GM19023 (cell line): ENCODE measurements at regions not wholly inside any gene's neighbourhood (a gene's known extent, or its start where the extent isn't known, plus 50 kb on each side); places are given as distances from the start of the nearest gene placed in this dataset.

Experiments used
- ATAC-seq: cut with Tn5 transposase; IDR thresholded peaks from one replicate; pipeline ENCODE4 v1.9.1; 2021; ENCODE audit warnings: mild to moderate bottlenecking, moderate library complexity; ENCODE audit not compliant: unreplicated experiment

- ATAC-seq = no peak
Observed at GRCh38 chr3:25306066-25306465, 122.0 kb upstream of the RARB start.

- no peak for ATAC-seq
Observed at GRCh38 chr3:25306705-25307104, 121.4 kb upstream of the RARB start.

- no peak for ATAC-seq
Observed at GRCh38 chr3:25313286-25313685, 114.8 kb upstream of the RARB start.

GRCh38 chr3:25324954-25325655, 103.0 kb upstream of the RARB start:
- no peak for ATAC-seq

GRCh38 chr3:25335356-25335755, 92.7 kb upstream of the RARB start:
- ATAC-seq = no peak

GRCh38 chr3:25338158-25338725, 89.8 kb upstream of the RARB start:
- ATAC-seq = no peak

- ATAC-seq = no peak
Observed at GRCh38 chr3:25339225-25339624, 88.8 kb upstream of the RARB start.

- no peak for ATAC-seq
Observed at GRCh38 chr3:25344670-25345069, 83.4 kb upstream of the RARB start.

GRCh38 chr3:25349095-25349494, 79.0 kb upstream of the RARB start:
- ATAC-seq = no peak

- no peak for ATAC-seq
Observed at GRCh38 chr3:25349828-25350724, 78.0 kb upstream of the RARB start.

GRCh38 chr3:25350725-25351114, 77.3 kb upstream of the RARB start:
- no peak for ATAC-seq

GRCh38 chr3:25354071-25354470, 74.0 kb upstream of the RARB start:
- ATAC-seq = no peak

GRCh38 chr3:25355034-25355885, 72.8 kb upstream of the RARB start:
- ATAC-seq = no peak

- no peak for ATAC-seq
Observed at GRCh38 chr3:25355998-25356397, 72.1 kb upstream of the RARB start.

GRCh38 chr3:25362118-25362517, 65.9 kb upstream of the RARB start:
- no peak for ATAC-seq

GRCh38 chr3:25365636-25366035, 62.4 kb upstream of the RARB start:
- no peak for ATAC-seq

GRCh38 chr3:25367025-25367424, 61.0 kb upstream of the RARB start:
- no peak for ATAC-seq

- no peak for ATAC-seq
Observed at GRCh38 chr3:25372167-25372566, 55.9 kb upstream of the RARB start.

- no peak for ATAC-seq
Observed at GRCh38 chr3:25376340-25376739, 51.7 kb upstream of the RARB start.

GRCh38 chr3:25377042-25377441, 51.0 kb upstream of the RARB start:
- no peak for ATAC-seq
